ENCODE measurements at regions not wholly inside any gene's neighbourhood (a gene's known extent, or its start where the extent isn't known, plus 50 kb on each side); places are given as distances from the start of the nearest gene placed in this dataset.
"Not testable (repeated sequence)": the region's sequence is repeated elsewhere in the genome, so short reads cannot be mapped to it uniquely, and the experiment has no call there.

- DNase-seq: not testable (repeated sequence)
Observed at GRCh38 chr4:38338939-38339338, 325.1 kb upstream of the KLF3 start.

GRCh38 chr4:38343608-38344007, 320.4 kb upstream of the KLF3 start:
- DNase-seq: no peak

- DNase-seq: no peak
Observed at GRCh38 chr4:38344929-38345328, 319.1 kb upstream of the KLF3 start.

- no peak for DNase-seq
Observed at GRCh38 chr4:38347251-38347650, 316.7 kb upstream of the KLF3 start.

GRCh38 chr4:38354421-38354820, 309.6 kb upstream of the KLF3 start:
- DNase-seq: no peak

GRCh38 chr4:38354872-38355271, 309.1 kb upstream of the KLF3 start:
- DNase-seq: no peak

GRCh38 chr4:38356686-38357085, 307.3 kb upstream of the KLF3 start:
- DNase-seq: no peak

GRCh38 chr4:38357546-38357945, 306.5 kb upstream of the KLF3 start:
- no peak for DNase-seq

- no peak for DNase-seq
Observed at GRCh38 chr4:38359113-38359512, 304.9 kb upstream of the KLF3 start.

- DNase-seq: no peak
Observed at GRCh38 chr4:38360201-38360600, 303.8 kb upstream of the KLF3 start.

- DNase-seq: no peak
Observed at GRCh38 chr4:38364383-38364963, 299.5 kb upstream of the KLF3 start.

- no peak for DNase-seq
Observed at GRCh38 chr4:38365261-38365660, 298.7 kb upstream of the KLF3 start.

GRCh38 chr4:38365748-38366310, 298.2 kb upstream of the KLF3 start:
- DNase-seq: no peak

GRCh38 chr4:38366456-38366855, 297.5 kb upstream of the KLF3 start:
- DNase-seq: peak; percentile 29

GRCh38 chr4:38366997-38367396, 297.0 kb upstream of the KLF3 start:
- DNase-seq: no peak

GRCh38 chr4:38367642-38368174, 296.3 kb upstream of the KLF3 start:
- peak; percentile 54 for DNase-seq

- no peak for DNase-seq
Observed at GRCh38 chr4:38368613-38369012, 295.4 kb upstream of the KLF3 start.

- no peak for DNase-seq
Observed at GRCh38 chr4:38371391-38371851, 292.6 kb upstream of the KLF3 start.

- no peak for DNase-seq
Observed at GRCh38 chr4:38373375-38373774, 290.6 kb upstream of the KLF3 start.

- DNase-seq: no peak
Observed at GRCh38 chr4:38377195-38377594, 286.8 kb upstream of the KLF3 start.

- no peak for DNase-seq
Observed at GRCh38 chr4:38378478-38378877, 285.5 kb upstream of the KLF3 start.

GRCh38 chr4:38381788-38382187, 282.2 kb upstream of the KLF3 start:
- DNase-seq: no peak

GRCh38 chr4:38382520-38382919, 281.5 kb upstream of the KLF3 start:
- DNase-seq: no peak

GRCh38 chr4:38383646-38384121, 280.3 kb upstream of the KLF3 start:
- no peak for DNase-seq

All from hindlimb muscle (tissue), 1 donor.